H7 (cell line): ENCODE measurements at regions not wholly inside any gene's neighbourhood (a gene's known extent, or its start where the extent isn't known, plus 50 kb on each side); places are given as distances from the start of the nearest gene placed in this dataset.

ENCODE experiments used
- DNase-seq: peaks from one replicate; pipeline ENCODE4 v3.0.0; 2012
- H3K27me3 ChIP-seq: 2 replicates; pipeline ENCODE4 v1.6.0; 2011; ENCODE audit warnings: mild to moderate bottlenecking, low read length; ENCODE audit not compliant: control insufficient read depth, insufficient read depth
- H3K36me3 ChIP-seq: replicated peaks from 2 replicates; pipeline ENCODE4 v1.5.1; 2011; ENCODE audit warnings: low read length; ENCODE audit not compliant: control insufficient read depth, insufficient read depth
- H3K4me3 ChIP-seq: 2 replicates; pipeline ENCODE4 v1.5.1; 2011; ENCODE audit warnings: low read depth, mild to moderate bottlenecking, control low read depth, low read length, moderate library complexity; ENCODE audit not compliant: insufficient read depth

- DNase-seq, result no peak
- Histone ChIP-seq H3K27me3 (no peaks in the 10 kb centered on the region), H3K4me3 (no peak overlapping the region), H3K36me3 (no peaks in the 10 kb centered on the region)
Measured at GRCh38 chr12:24226745-24227350, 277.4 kb upstream of the SOX5 start.

DNA sequence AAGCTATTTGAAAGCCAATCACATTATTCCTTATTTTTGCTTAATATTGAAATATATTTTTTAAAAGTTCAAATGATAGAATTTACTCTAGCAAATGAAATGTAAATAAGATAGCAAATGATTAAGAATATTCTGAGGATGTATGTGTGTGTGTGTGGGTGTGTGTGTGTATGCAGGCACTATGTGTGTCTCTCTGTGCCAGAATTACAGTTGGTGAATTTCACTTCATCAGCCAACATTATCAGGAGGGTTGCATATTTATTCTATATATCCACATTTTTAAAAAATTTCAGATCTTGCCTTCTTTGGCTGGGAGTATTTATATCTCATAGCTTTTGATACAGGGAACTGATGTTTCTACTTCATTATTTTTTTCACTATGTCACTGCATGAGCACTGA, 274.9 kb upstream of the SOX5 start:
- Histone ChIP-seq H3K36me3 (no peaks in the 10 kb centered on the region), H3K4me3 (no peak overlapping the region), H3K27me3 (no peaks in the 10 kb centered on the region)
- DNase-seq, result no peak

- Histone ChIP-seq H3K27me3 (no peaks in the 10 kb centered on the region), H3K4me3 (no peak overlapping the region), H3K36me3 (no peaks in the 10 kb centered on the region)
- DNase-seq, result no peak
Measured at GRCh38 chr12:24223926-24224325, 274.5 kb upstream of the SOX5 start.

- Histone ChIP-seq H3K36me3 (no peaks in the 10 kb centered on the region), H3K4me3 (no peak overlapping the region), H3K27me3 (no peaks in the 10 kb centered on the region)
- no peak for DNase-seq
Measured at GRCh38 chr12:24222968-24223367, 273.5 kb upstream of the SOX5 start.

DNA sequence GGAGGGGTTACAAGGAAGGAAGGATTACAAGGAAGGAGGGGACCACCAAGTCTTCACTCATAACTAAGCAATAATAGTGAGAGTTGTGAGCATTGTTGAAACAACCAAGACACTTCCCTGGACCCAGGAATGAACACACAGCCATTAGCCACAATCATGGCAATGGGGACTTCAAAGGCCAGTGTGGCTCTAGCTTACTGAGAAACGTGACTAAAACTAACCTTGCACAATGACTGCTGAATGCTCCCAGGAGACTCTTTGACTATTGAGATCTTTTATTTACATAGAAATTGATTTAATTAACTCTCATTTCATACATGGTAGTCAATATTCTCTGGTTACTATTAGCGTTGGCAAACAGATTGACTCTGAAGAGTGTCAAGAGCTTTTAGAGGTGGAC, 263.0 kb upstream of the SOX5 start:
- no peak for DNase-seq
- H3K4me3 ChIP-seq, result no peak overlapping the region
- no peaks in the 10 kb centered on the region for H3K36me3 ChIP-seq
- H3K27me3 ChIP-seq, result no peaks in the 10 kb centered on the region

GRCh38 chr12:24206621-24207020, 257.2 kb upstream of the SOX5 start:
- Histone ChIP-seq H3K27me3 (no peaks in the 10 kb centered on the region), H3K36me3 (no peaks in the 10 kb centered on the region), H3K4me3 (no peak overlapping the region)
- no peak for DNase-seq

DNA sequence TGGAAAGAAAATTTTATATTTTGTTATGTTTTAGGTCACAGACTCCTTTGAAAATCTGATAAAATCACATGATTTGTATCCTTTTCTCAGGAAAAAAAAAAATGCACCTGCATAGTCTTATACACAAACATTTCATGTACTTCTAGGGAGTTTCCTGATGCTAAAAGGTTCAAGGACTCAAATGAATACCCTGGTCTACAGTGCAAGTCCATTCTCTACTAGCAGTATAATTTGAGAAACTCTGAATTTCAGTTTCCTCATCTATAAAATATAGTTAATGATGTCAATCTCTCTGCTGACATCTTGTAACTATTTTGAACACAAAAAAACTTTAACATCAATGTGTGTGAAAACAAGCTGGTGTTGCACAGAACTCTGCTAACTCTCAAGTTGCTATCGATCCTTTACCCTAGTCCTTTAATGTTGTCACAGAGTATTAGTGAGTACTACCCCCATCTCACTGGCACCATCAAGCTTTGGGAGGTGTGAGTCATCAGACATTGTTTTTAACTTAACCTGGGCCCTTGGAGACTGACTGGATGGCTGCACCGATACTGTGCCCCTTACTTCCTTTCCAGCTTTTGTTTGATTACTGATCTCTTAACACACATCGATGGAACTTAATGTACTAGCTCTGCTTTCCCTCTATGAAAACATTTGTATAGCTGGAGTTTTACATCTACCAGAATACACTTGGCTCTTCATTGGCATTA, 251.9 kb upstream of the SOX5 start:
- no peak overlapping the region for H3K4me3 ChIP-seq
- no peaks in the 10 kb centered on the region for H3K36me3 ChIP-seq
- no peak for DNase-seq
- H3K27me3 ChIP-seq, result no peaks in the 10 kb centered on the region

DNA sequence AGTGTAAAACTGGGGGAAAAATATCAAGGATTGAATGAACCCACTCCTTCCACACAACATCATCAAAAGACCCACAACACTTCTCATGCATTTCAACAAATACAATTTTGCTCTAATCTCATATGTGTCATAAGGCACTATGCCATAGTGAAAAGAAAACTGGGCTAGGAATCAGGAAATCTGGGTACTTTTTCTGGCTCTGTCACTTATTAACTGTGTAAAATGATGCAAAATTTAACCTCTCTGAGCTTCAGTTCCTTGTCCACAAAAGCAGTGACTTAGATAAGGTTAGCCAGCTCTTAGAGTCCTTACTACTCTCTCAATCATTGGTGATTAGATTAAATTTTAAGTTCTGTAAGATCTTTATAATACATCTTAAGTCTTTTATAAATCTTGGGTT, 250.5 kb upstream of the SOX5 start:
- Histone ChIP-seq H3K4me3 (no peak overlapping the region), H3K27me3 (no peaks in the 10 kb centered on the region), H3K36me3 (no peaks in the 10 kb centered on the region)
- DNase-seq, result no peak

DNA sequence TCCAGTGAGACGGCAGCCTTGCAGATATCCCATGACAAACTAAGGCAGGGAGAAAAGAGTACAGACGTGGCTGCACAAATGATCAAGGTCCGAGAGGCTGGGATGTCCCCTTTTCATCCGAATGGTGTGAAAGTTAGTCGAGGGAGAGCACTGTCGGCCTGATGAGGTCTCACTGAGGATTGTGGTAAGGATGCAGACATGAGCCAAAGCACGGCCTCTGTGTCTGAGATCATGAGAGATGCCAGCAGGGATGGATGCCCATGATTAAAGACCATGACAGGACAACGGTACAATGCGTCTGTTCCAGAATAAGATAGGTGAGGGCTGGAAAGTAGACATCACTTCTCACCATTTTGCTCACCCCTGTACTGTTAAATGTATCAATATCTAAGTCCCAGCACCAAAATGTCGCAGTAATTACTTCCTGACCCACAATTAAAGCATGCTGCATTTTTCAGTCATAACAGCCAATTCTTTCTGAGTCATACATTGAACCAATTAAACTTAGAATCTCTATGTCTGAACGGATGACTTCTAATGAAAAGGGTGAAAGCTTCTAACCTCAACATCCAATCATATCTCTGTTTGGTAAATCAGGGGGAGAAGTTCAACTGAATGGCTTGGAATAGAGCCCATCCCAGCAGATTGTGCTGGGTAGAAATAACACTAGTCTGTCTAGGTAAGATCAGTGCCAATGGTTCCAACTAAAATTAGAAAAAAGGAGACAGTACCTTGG, 249.6 kb upstream of the SOX5 start:
- Histone ChIP-seq H3K4me3 (no peak overlapping the region), H3K27me3 (no peaks in the 10 kb centered on the region), H3K36me3 (no peaks in the 10 kb centered on the region)
- no peak for DNase-seq

GRCh38 chr12:24198070-24198469, 248.6 kb upstream of the SOX5 start:
- Histone ChIP-seq H3K36me3 (no peaks in the 10 kb centered on the region), H3K4me3 (no peak overlapping the region), H3K27me3 (no peaks in the 10 kb centered on the region)
- DNase-seq, result no peak

GRCh38 chr12:24197532-24197931, 248.1 kb upstream of the SOX5 start:
- no peak for DNase-seq
- H3K4me3 ChIP-seq, result no peak overlapping the region
- no peaks in the 10 kb centered on the region for H3K27me3 ChIP-seq

DNA sequence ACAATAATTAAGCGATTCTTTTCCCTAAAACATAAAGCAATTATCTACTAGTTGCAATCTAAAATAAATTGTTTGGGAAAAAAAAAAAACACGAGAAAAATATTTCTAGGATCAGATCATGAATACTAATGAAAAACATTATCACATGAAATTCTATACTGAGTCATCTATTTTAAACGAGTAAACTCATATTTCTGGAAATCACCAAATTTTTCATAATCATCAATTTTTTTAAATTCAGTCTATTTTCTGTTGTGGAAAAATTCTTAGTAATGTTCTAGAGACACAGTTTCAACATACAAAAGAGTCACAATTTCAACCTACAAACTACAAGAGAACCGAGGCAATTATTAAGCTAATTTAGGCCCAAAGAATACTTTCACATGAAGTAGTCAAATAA, 245.6 kb upstream of the SOX5 start:
- Histone ChIP-seq H3K4me3 (no peak overlapping the region), H3K27me3 (no peaks in the 10 kb centered on the region), H3K36me3 (no peaks in the 10 kb centered on the region)
- no peak for DNase-seq

More at GRCh38 chr12:24197532-24197931, 248.1 kb upstream of the SOX5 start:
- no peaks in the 10 kb centered on the region for H3K36me3 ChIP-seq

GRCh38 chr12:24191117-24191516, 241.6 kb upstream of the SOX5 start:
- no peak for DNase-seq
- no peak overlapping the region for H3K4me3 ChIP-seq
- no peaks in the 10 kb centered on the region for H3K36me3 ChIP-seq
- H3K27me3 ChIP-seq, result no peaks in the 10 kb centered on the region

DNA sequence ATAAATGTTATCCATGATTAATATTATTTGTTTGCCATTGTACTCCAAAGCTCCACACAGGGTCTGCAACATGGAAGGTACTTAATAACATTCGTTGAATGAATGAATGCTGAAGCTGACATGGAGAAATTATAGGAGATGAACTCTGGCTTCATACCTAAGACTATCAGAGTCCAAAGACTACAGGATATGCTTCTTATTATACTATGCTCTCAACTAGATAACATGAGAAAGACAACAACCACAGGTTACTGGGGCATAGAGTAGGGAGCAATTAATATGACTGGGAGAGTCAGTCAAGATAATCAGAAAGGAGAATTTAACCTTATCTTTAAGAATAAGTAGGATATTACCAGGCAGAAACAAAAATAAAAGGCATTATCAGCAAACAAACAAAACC, 236.3 kb upstream of the SOX5 start:
- Histone ChIP-seq H3K36me3 (no peaks in the 10 kb centered on the region), H3K4me3 (no peak overlapping the region), H3K27me3 (no peaks in the 10 kb centered on the region)
- no peak for DNase-seq

GRCh38 chr12:24177889-24178288, 228.4 kb upstream of the SOX5 start:
- DNase-seq, result no peak
- Histone ChIP-seq H3K36me3 (no peaks in the 10 kb centered on the region), H3K4me3 (no peak overlapping the region), H3K27me3 (no peaks in the 10 kb centered on the region)
